Hippocampal formation (tissue), 2 donors: ENCODE measurements at regions not wholly inside any gene's neighbourhood (a gene's known extent, or its start where the extent isn't known, plus 50 kb on each side); places are given as distances from the start of the nearest gene placed in this dataset.
"Not testable (repeated sequence)": the region's sequence is repeated elsewhere in the genome, so short reads cannot be mapped to it uniquely, and the experiment has no call there.

ENCODE experiments used
- DNase-seq, 2 donors: peaks; one replicate each; lab custom pipeline; 2025; lab: John Stamatoyannopoulos, UW

- DNase-seq: peak; percentile 46 to 77
Measured at GRCh38 chr18:57881818-57882413, 78.8 kb upstream of the ATP8B1 start.

GRCh38 chr18:57879924-57880323 is 76.8 kb upstream of the ATP8B1 start:
- not testable (repeated sequence) for DNase-seq

GRCh38 chr18:57869221-57869620 is 66.1 kb upstream of the ATP8B1 start:
- DNase-seq: no peak

GRCh38 chr18:57866355-57866754 is 63.2 kb upstream of the ATP8B1 start:
- no peak for DNase-seq

- no peak for DNase-seq
Measured at GRCh38 chr18:57864615-57865121, 61.6 kb upstream of the ATP8B1 start.

GRCh38 chr18:57863706-57864105 is 60.6 kb upstream of the ATP8B1 start:
- DNase-seq: no peak

GRCh38 chr18:57859314-57859713 is 56.2 kb upstream of the ATP8B1 start:
- DNase-seq: no peak

GRCh38 chr18:57856557-57857280 is 53.6 kb upstream of the ATP8B1 start:
- no peak for DNase-seq

GRCh38 chr18:57856128-57856527 is 53.0 kb upstream of the ATP8B1 start:
- DNase-seq: no peak

GRCh38 chr18:57855551-57855950 is 52.4 kb upstream of the ATP8B1 start:
- DNase-seq: no peak

GRCh38 chr18:57854726-57855125 is 51.6 kb upstream of the ATP8B1 start:
- no peak for DNase-seq

GRCh38 chr18:57853864-57854263 is 50.7 kb upstream of the ATP8B1 start:
- no peak for DNase-seq

- no peak for DNase-seq
Measured at GRCh38 chr18:57853133-57853532, 50.0 kb upstream of the ATP8B1 start.
